ENCODE measurements at regions not wholly inside any gene's neighbourhood (a gene's known extent, or its start where the extent isn't known, plus 50 kb on each side); places are given as distances from the start of the nearest gene placed in this dataset.

GRCh38 chr1:223000632-223001031 lies 142.4 kb downstream of the TLR5 start:
- Histone ChIP-seq H3K36me3 (ENCODE audit: insufficient read depth, low read length) (peaks cover 4% of the 10 kb centered on the region), H3K27me3 (ENCODE audit: control insufficient read depth in 1 of 2, insufficient read depth in 2 of 2, low read length in 2 of 2) (no peaks in the 10 kb centered on the region), H3K4me3 (ENCODE audit: low read length) (no peak overlapping the region), H3K9me3 (ENCODE audit: control insufficient read depth in 1 of 2, insufficient read depth in 1 of 2, low read length in 2 of 2) (no peaks in the 10 kb centered on the region), H3K4me1 (ENCODE audit: insufficient read depth, low read length) (no peaks in the 10 kb centered on the region), H3K27ac (ENCODE audit: low read depth in 1 of 2, low read length in 2 of 2) (no peak overlapping the region)
- H3K27me3 Mint-ChIP-seq = no peaks in the 10 kb centered on the region
- no peak for TF ChIP-seq CTCF (IDR thresholded peaks at IDR 0.05)
- ATAC-seq (ENCODE audit: poor library complexity) (no peak), DNase-seq (no peak)
- intact Hi-C loops (cut with DNase I, micrococcal nuclease) = no loop called here
- H3K4me3 Mint-ChIP-seq = no peak overlapping the region
- no peaks in the 10 kb centered on the region for H3K9me3 Mint-ChIP-seq
- H3K36me3 Mint-ChIP-seq (ENCODE audit: low read depth) = peaks cover 39% of the 10 kb centered on the region
- CTCF ChIA-PET = no interaction called here
- H3K4me1 Mint-ChIP-seq (ENCODE audit: low read depth) = no peaks in the 10 kb centered on the region
- POLR2A ChIA-PET = no interaction called here
- H3K27ac Mint-ChIP-seq = no peak overlapping the region

- Mint-ChIP-seq H3K4me1 (ENCODE audit: low read depth) (no peaks in the 10 kb centered on the region), H3K36me3 (ENCODE audit: low read depth) (peaks cover 30% of the 10 kb centered on the region), H3K9me3 (no peaks in the 10 kb centered on the region), H3K4me3 (no peak overlapping the region), H3K27ac (no peak overlapping the region), H3K27me3 (no peaks in the 10 kb centered on the region)
- Histone ChIP-seq H3K27ac (ENCODE audit: low read depth in 1 of 2, low read length in 2 of 2) (no peak overlapping the region), H3K27me3 (ENCODE audit: control insufficient read depth in 1 of 2, insufficient read depth in 2 of 2, low read length in 2 of 2) (no peaks in the 10 kb centered on the region), H3K36me3 (ENCODE audit: insufficient read depth, low read length) (peaks cover 4% of the 10 kb centered on the region), H3K4me3 (ENCODE audit: low read length) (no peak overlapping the region), H3K4me1 (ENCODE audit: insufficient read depth, low read length) (no peaks in the 10 kb centered on the region), H3K9me3 (ENCODE audit: control insufficient read depth in 1 of 2, insufficient read depth in 1 of 2, low read length in 2 of 2) (no peaks in the 10 kb centered on the region)
- no peak for ATAC-seq (ENCODE audit: poor library complexity)
- CTCF ChIA-PET = no interaction called here
- DNase-seq = no peak
- TF ChIP-seq CTCF (IDR thresholded peaks at IDR 0.05) = no peak
- intact Hi-C loops (cut with DNase I, micrococcal nuclease) = no loop called here
- POLR2A ChIA-PET = no interaction called here
These were observed 141.1 kb downstream of the TLR5 start for GRCh38 chr1:223001653-223002634.

- no peaks in the 10 kb centered on the region for H3K27me3 Mint-ChIP-seq
- Histone ChIP-seq H3K27ac (ENCODE audit: low read depth in 1 of 2, low read length in 2 of 2) (no peak overlapping the region), H3K4me3 (ENCODE audit: low read length) (no peak overlapping the region), H3K9me3 (ENCODE audit: control insufficient read depth in 1 of 2, insufficient read depth in 1 of 2, low read length in 2 of 2) (no peaks in the 10 kb centered on the region), H3K27me3 (ENCODE audit: control insufficient read depth in 1 of 2, insufficient read depth in 2 of 2, low read length in 2 of 2) (no peaks in the 10 kb centered on the region), H3K4me1 (ENCODE audit: insufficient read depth, low read length) (no peaks in the 10 kb centered on the region), H3K36me3 (ENCODE audit: insufficient read depth, low read length) (peaks cover 4% of the 10 kb centered on the region)
- DNase-seq = no peak
- TF ChIP-seq CTCF (IDR thresholded peaks at IDR 0.05) = no peak
- no peaks in the 10 kb centered on the region for H3K4me1 Mint-ChIP-seq (ENCODE audit: low read depth)
- CTCF ChIA-PET = no interaction called here
- no peak for ATAC-seq (ENCODE audit: poor library complexity)
- intact Hi-C loops (cut with DNase I, micrococcal nuclease) = no loop called here
- no peak overlapping the region for H3K4me3 Mint-ChIP-seq
- H3K9me3 Mint-ChIP-seq = no peaks in the 10 kb centered on the region
- no peak overlapping the region for H3K27ac Mint-ChIP-seq
- POLR2A ChIA-PET = no interaction called here
- H3K36me3 Mint-ChIP-seq (ENCODE audit: low read depth) = peaks cover 30% of the 10 kb centered on the region
These were observed 139.5 kb downstream of the TLR5 start for GRCh38 chr1:223003549-223003948.
